GM12892 (cell line): ENCODE measurements at regions not wholly inside any gene's neighbourhood (a gene's known extent, or its start where the extent isn't known, plus 50 kb on each side); places are given as distances from the start of the nearest gene placed in this dataset.

Source experiments
- POLR2A ChIP-seq: IDR thresholded peaks from 2 replicates; pipeline ENCODE4 v1.6.1; 2011; ENCODE audit warnings: low read depth, low read length, control low read depth
- TAF1 ChIP-seq: IDR thresholded peaks from 2 replicates; pipeline ENCODE4 v1.6.1; 2011; ENCODE audit warnings: low read depth, mild to moderate bottlenecking, control low read depth, low read length, borderline replicate concordance

DNA sequence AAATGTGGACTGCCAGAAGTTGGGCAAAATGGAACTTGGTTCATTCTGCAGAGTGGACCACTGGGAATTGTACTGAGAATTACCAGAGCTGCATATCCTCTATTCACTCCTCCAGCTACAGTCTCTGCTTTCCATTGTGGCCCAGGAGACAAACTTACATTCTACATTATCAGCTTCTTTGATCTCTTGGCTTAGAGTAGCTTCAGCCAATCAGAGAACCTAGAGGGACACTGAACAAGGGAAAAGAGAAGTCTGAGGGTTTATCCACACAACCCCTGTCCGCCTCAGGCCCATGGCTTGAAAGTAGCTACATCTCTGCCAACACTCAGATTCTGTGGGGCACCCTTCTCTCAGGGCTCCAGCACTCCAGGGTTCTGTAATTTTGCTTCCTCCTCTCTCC is 251.1 kb downstream of the TRIB2 start:
- no peak for TF ChIP-seq TAF1
- no peak for TF ChIP-seq POLR2A
